Keratinocyte (primary cell): ENCODE measurements at regions not wholly inside any gene's neighbourhood (a gene's known extent, or its start where the extent isn't known, plus 50 kb on each side); places are given as distances from the start of the nearest gene placed in this dataset.

Source experiments
- DNase-seq: peaks from one replicate; pipeline ENCODE4 v3.0.0-alpha.2; 2011; ENCODE audit warnings: low read depth, missing footprints, low spot score
- FAIRE-seq: peaks from 2 replicates; lab custom pipeline; 2011; peaks lifted over from hg19 to GRCh38; lab: Jason Lieb, UNC
- H2AFZ ChIP-seq: 2 replicates; pipeline ENCODE4 v1.6.0; 2012; ENCODE audit warnings: low read length, control low read depth, inconsistent platforms; ENCODE audit not compliant: control insufficient read depth
- H3K27ac ChIP-seq: 2 replicates; pipeline ENCODE4 v1.5.1; 2011; ENCODE audit warnings: low read length; ENCODE audit not compliant: control insufficient read depth, insufficient read depth
- H3K27me3 ChIP-seq: 3 replicates; pipeline ENCODE4 v1.6.0; 2011; ENCODE audit warnings: low read length; ENCODE audit not compliant: control insufficient read depth, insufficient read depth; ENCODE audit errors: extremely low read depth
- H3K36me3 ChIP-seq, 2 experiments: 2 replicates in 1 of 2; 3 replicates in 1 of 2; pipeline ENCODE4 v1.5.1; 2011; ENCODE audit warnings: low read length in 2 of 2, mild to moderate bottlenecking in 1 of 2; ENCODE audit not compliant: control insufficient read depth in 2 of 2, insufficient read depth in 2 of 2; ENCODE audit errors: extremely low read depth in 1 of 2
- H3K4me1 ChIP-seq: 3 replicates; pipeline ENCODE4 v1.5.1; 2011; ENCODE audit warnings: low read length; ENCODE audit not compliant: control insufficient read depth, insufficient read depth; ENCODE audit errors: extremely low read depth
- H3K4me2 ChIP-seq: 3 replicates; pipeline ENCODE4 v1.6.0; 2011; ENCODE audit warnings: low read depth, low read length; ENCODE audit not compliant: control insufficient read depth, insufficient read depth; ENCODE audit errors: extremely low read depth
- H3K4me3 ChIP-seq, 3 experiments: fragments of 200-600 bp in 1 of 3; sonication (generic) in 1 of 3; 2 replicates in 2 of 3; 3 replicates in 1 of 3; pipeline ENCODE4 v1.5.1; 2011 to 2016; ENCODE audit warnings: low read length in 3 of 3, mild to moderate bottlenecking in 3 of 3, control low read depth in 2 of 3, inconsistent platforms in 1 of 3, low read depth in 1 of 3, mixed read lengths in 1 of 3, mixed run types in 1 of 3, moderate library complexity in 1 of 3; ENCODE audit not compliant: control insufficient read depth in 2 of 3, insufficient read depth in 2 of 3; ENCODE audit errors: extremely low read depth in 1 of 3
- H3K79me2 ChIP-seq: 2 replicates; pipeline ENCODE4 v1.6.0; 2012; ENCODE audit warnings: low read length; ENCODE audit not compliant: control insufficient read depth, insufficient read depth
- H3K9ac ChIP-seq: 3 replicates; pipeline ENCODE4 v1.6.0; 2011; ENCODE audit warnings: low read length; ENCODE audit not compliant: control insufficient read depth, insufficient read depth; ENCODE audit errors: extremely low read depth
- H3K9me1 ChIP-seq: 3 replicates; pipeline ENCODE4 v1.6.0; 2011; ENCODE audit warnings: low read length; ENCODE audit not compliant: control insufficient read depth, insufficient read depth; ENCODE audit errors: extremely low read depth
- H3K9me3 ChIP-seq: 2 replicates; pipeline ENCODE4 v1.5.1; 2012; ENCODE audit warnings: low read depth, low read length; ENCODE audit not compliant: control insufficient read depth
- H4K20me1 ChIP-seq: 3 replicates; pipeline ENCODE4 v1.6.0; 2011; ENCODE audit warnings: low read length; ENCODE audit not compliant: control insufficient read depth, insufficient read depth; ENCODE audit errors: extremely low read depth
- CTCF ChIP-seq, 3 experiments: IDR thresholded peaks in 1 of 3; conservative IDR thresholded peaks in 1 of 3; optimal IDR thresholded peaks in 1 of 3; 2 replicates in 2 of 3; 3 replicates in 1 of 3; pipeline versions ENCODE3 to v1.5.1; 2011; ENCODE audit warnings: low read length in 3 of 3, mild to moderate bottlenecking in 3 of 3, moderate library complexity in 2 of 3, control low read depth in 1 of 3, inconsistent platforms in 1 of 3; ENCODE audit not compliant: insufficient read depth in 2 of 3; ENCODE audit errors: extremely low read depth in 1 of 3
- EZH2 ChIP-seq: IDR thresholded peaks from one replicate; pipeline ENCODE4 v1.6.1; 2012; ENCODE audit warnings: inconsistent platforms, mild to moderate bottlenecking, low read length, moderate library complexity
- dilution Hi-C: fragments of 300-500 bp; cut with MboI; formaldehyde crosslinking; loops from one replicate; pipeline ENCODE4 v1.7.0; 2020; ENCODE audit warnings: low sequenced_read_pairs; ENCODE audit not compliant: extremely low pct_ligation_motif_present

- TF ChIP-seq CTCF (optimal IDR thresholded peaks at IDR 0.05 in 1 of 3, IDR thresholded peaks at IDR 0.05 in 1 of 3, conservative IDR thresholded peaks at IDR 0.05 in 1 of 3; ENCODE audit: extremely low read depth in 1 of 3, insufficient read depth in 2 of 3, low read length in 3 of 3): no peak
- no peak for TF ChIP-seq EZH2
- Histone ChIP-seq H3K9me1 (no peaks in the 10 kb centered on the region), H3K9me3 (no peaks in the 10 kb centered on the region), H3K4me1 (no peaks in the 10 kb centered on the region), H3K79me2 (no peaks in the 10 kb centered on the region), H3K36me3 (no peaks in the 10 kb centered on the region), H3K27ac (no peak overlapping the region), H3K9ac (no peak overlapping the region), H4K20me1 (no peaks in the 10 kb centered on the region), H3K4me2 (no peak overlapping the region), H2AFZ (no peak overlapping the region), H3K4me3 (no peak overlapping the region), H3K27me3 (no peaks in the 10 kb centered on the region)
- no peak for FAIRE-seq
- DNase-seq: no peak
- dilution Hi-C loops: no loop called here
These were observed 149.4 kb upstream of the NCAM1 start for GRCh38 chr11:112811783-112812182.

GRCh38 chr11:112812729-112813128 lies 148.5 kb upstream of the NCAM1 start:
- dilution Hi-C loops: no loop called here
- TF ChIP-seq CTCF (optimal IDR thresholded peaks at IDR 0.05 in 1 of 3, IDR thresholded peaks at IDR 0.05 in 1 of 3, conservative IDR thresholded peaks at IDR 0.05 in 1 of 3; ENCODE audit: extremely low read depth in 1 of 3, insufficient read depth in 2 of 3, low read length in 3 of 3): no peak
- no peak for TF ChIP-seq EZH2
- no peaks in the 10 kb centered on the region for H3K4me1 ChIP-seq
- no peak overlapping the region for H3K9ac ChIP-seq
- no peak overlapping the region for H3K27ac ChIP-seq
- H3K27me3 ChIP-seq: no peaks in the 10 kb centered on the region
- H3K36me3 ChIP-seq: no peaks in the 10 kb centered on the region
- FAIRE-seq (no peak), DNase-seq (no peak)
- H3K79me2 ChIP-seq: no peaks in the 10 kb centered on the region
- no peaks in the 10 kb centered on the region for H4K20me1 ChIP-seq
- no peaks in the 10 kb centered on the region for H3K9me1 ChIP-seq
- H3K4me2 ChIP-seq: no peak overlapping the region
- H3K4me3 ChIP-seq: no peak overlapping the region
- H3K9me3 ChIP-seq: no peaks in the 10 kb centered on the region
- no peak overlapping the region for H2AFZ ChIP-seq
